ENCODE measurements at regions not wholly inside any gene's neighbourhood (a gene's known extent, or its start where the extent isn't known, plus 50 kb on each side); places are given as distances from the start of the nearest gene placed in this dataset.
"Not testable (repeated sequence)": the region's sequence is repeated elsewhere in the genome, so short reads cannot be mapped to it uniquely, and the experiment has no call there.

- no peak for DNase-seq
Measured at GRCh38 chr20:47866480-47866879, 81.2 kb upstream of the SULF2 start.

GRCh38 chr20:47865912-47866311 is 80.6 kb upstream of the SULF2 start:
- no peak for DNase-seq

- no peak for DNase-seq
Measured at GRCh38 chr20:47865451-47865850, 80.2 kb upstream of the SULF2 start.

GRCh38 chr20:47863981-47864380 is 78.7 kb upstream of the SULF2 start:
- DNase-seq, result no peak

GRCh38 chr20:47863315-47863965 is 78.2 kb upstream of the SULF2 start:
- no peak for DNase-seq

- no peak for DNase-seq
Measured at GRCh38 chr20:47862574-47863240, 77.4 kb upstream of the SULF2 start.

- DNase-seq, result no peak
Measured at GRCh38 chr20:47861116-47861515, 75.8 kb upstream of the SULF2 start.

GRCh38 chr20:47860049-47860830 is 75.0 kb upstream of the SULF2 start:
- DNase-seq, result no peak

- DNase-seq, result no peak
Measured at GRCh38 chr20:47859278-47859677, 74.0 kb upstream of the SULF2 start.

- no peak for DNase-seq
Measured at GRCh38 chr20:47857569-47858464, 72.5 kb upstream of the SULF2 start.

GRCh38 chr20:47857187-47857568 is 71.9 kb upstream of the SULF2 start:
- DNase-seq, result no peak

- DNase-seq, result no peak
Measured at GRCh38 chr20:47855799-47856198, 70.5 kb upstream of the SULF2 start.

GRCh38 chr20:47854687-47855212 is 69.5 kb upstream of the SULF2 start:
- no peak for DNase-seq

GRCh38 chr20:47851774-47852173 is 66.5 kb upstream of the SULF2 start:
- no peak for DNase-seq

GRCh38 chr20:47850146-47850545 is 64.9 kb upstream of the SULF2 start:
- no peak for DNase-seq

- DNase-seq, result no peak
Measured at GRCh38 chr20:47849596-47849995, 64.3 kb upstream of the SULF2 start.

GRCh38 chr20:47849006-47849405 is 63.7 kb upstream of the SULF2 start:
- no peak for DNase-seq

GRCh38 chr20:47848534-47848933 is 63.3 kb upstream of the SULF2 start:
- not testable (repeated sequence) for DNase-seq

GRCh38 chr20:47847884-47848485 is 62.7 kb upstream of the SULF2 start:
- DNase-seq, result no peak

GRCh38 chr20:47847220-47847619 is 61.9 kb upstream of the SULF2 start:
- DNase-seq, result not testable (repeated sequence)

GRCh38 chr20:47846651-47847050 is 61.4 kb upstream of the SULF2 start:
- not testable (repeated sequence) for DNase-seq

- DNase-seq, result not testable (repeated sequence)
Measured at GRCh38 chr20:47845382-47845977, 60.2 kb upstream of the SULF2 start.
